ENCODE measurements at regions not wholly inside any gene's neighbourhood (a gene's known extent, or its start where the extent isn't known, plus 50 kb on each side); places are given as distances from the start of the nearest gene placed in this dataset.

DNA sequence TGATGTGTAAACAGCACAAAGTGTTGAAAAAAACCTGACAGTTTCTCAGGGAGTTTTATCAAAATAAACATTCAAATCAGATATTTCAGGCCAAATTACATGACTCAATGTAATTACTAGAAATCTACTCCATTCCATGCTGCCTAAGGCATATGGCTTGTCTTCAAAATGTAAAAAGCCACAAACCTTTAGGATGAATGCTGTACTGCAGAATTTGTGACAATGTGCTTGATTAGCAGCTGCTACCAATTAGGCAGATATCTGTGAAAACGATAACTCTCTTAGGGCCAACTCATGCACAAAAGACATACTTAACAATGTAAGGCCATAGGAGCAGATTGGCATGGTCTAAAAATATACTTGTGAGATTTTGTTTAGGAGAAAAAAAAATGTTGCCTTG is 267.0 kb downstream of the DACT1 start:
- H4K20me1 ChIP-seq (ENCODE audit: insufficient read depth), result no peaks in the 10 kb centered on the region
- no peaks in the 10 kb centered on the region for H3K36me3 ChIP-seq (ENCODE audit: low read depth)
- no peaks in the 10 kb centered on the region for H3K27me3 ChIP-seq (ENCODE audit: insufficient read depth, low read depth)
- no peak for TF ChIP-seq EZH2 (IDR thresholded peaks at IDR 0.05; ENCODE audit: low read depth)
- TF ChIP-seq, protein P1, sequence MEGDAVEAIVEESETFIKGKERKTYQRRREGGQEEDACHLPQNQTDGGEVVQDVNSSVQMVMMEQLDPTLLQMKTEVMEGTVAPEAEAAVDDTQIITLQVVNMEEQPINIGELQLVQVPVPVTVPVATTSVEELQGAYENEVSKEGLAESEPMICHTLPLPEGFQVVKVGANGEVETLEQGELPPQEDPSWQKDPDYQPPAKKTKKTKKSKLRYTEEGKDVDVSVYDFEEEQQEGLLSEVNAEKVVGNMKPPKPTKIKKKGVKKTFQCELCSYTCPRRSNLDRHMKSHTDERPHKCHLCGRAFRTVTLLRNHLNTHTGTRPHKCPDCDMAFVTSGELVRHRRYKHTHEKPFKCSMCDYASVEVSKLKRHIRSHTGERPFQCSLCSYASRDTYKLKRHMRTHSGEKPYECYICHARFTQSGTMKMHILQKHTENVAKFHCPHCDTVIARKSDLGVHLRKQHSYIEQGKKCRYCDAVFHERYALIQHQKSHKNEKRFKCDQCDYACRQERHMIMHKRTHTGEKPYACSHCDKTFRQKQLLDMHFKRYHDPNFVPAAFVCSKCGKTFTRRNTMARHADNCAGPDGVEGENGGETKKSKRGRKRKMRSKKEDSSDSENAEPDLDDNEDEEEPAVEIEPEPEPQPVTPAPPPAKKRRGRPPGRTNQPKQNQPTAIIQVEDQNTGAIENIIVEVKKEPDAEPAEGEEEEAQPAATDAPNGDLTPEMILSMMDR (conservative IDR thresholded peaks at IDR 0.05), result no peak
- no TSS peak for BruUV-seq (replicated peaks)
- no peak for DNase-seq
- H3K79me2 ChIP-seq (ENCODE audit: low read depth), result no peaks in the 10 kb centered on the region
- POLR2A ChIA-PET (ENCODE audit: unreplicated experiment), result no interaction called here
- no peak overlapping the region for H3K27ac ChIP-seq
- H3F3A ChIP-seq (ENCODE audit: insufficient read depth, low read depth), result no peaks in the 10 kb centered on the region
- no peak overlapping the region for H2AFZ ChIP-seq
- no peaks in the 10 kb centered on the region for H3K9me3 ChIP-seq (ENCODE audit: insufficient read depth, low read depth)
- CTCF ChIA-PET, result no interaction called here
- no peaks in the 10 kb centered on the region for H3K4me1 ChIP-seq (replicated peaks; ENCODE audit: insufficient read depth)
- H3K9me2 ChIP-seq (ENCODE audit: insufficient read depth), result no peaks in the 10 kb centered on the region; the same call in 1 of the 2 replicates
- H3K4me2 ChIP-seq, result no peak overlapping the region
- intact Hi-C loops (cut with micrococcal nuclease; ENCODE audit: unreplicated experiment), result no loop called here
- H3K4me3 ChIP-seq, result no peak overlapping the region

DNA sequence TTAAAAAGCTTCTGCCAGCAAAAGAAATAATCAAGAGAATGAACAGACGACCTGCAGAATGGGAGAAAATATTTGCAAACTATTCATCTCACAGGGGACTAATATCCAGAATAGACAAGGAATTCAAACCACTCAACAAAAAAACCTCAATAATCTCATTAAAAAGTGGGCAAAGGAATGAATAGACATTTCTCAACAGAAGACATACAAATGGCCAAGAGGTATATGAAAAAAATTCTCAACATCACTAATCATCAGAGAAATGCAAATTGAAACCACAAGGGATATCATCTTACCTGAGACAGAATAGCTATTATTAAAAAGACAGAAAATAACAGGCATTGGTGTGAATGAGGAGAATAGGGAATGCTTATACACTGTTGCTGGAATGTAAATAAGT is 270.0 kb downstream of the DACT1 start:
- no peaks in the 10 kb centered on the region for H3K9me3 ChIP-seq (ENCODE audit: insufficient read depth, low read depth)
- H3K79me2 ChIP-seq (ENCODE audit: low read depth), result no peaks in the 10 kb centered on the region
- intact Hi-C loops (cut with micrococcal nuclease; ENCODE audit: unreplicated experiment), result no loop called here
- no TSS peak for BruUV-seq (replicated peaks)
- POLR2A ChIA-PET (ENCODE audit: unreplicated experiment), result no interaction called here
- no peak for DNase-seq
- no peak overlapping the region for H3K27ac ChIP-seq
- H3F3A ChIP-seq (ENCODE audit: insufficient read depth, low read depth), result no peaks in the 10 kb centered on the region
- H3K9me2 ChIP-seq (ENCODE audit: insufficient read depth), result no peaks in the 10 kb centered on the region; the same call in 1 of the 2 replicates
- no peaks in the 10 kb centered on the region for H4K20me1 ChIP-seq (ENCODE audit: insufficient read depth)
- H3K4me3 ChIP-seq, result no peak overlapping the region
- H3K36me3 ChIP-seq (ENCODE audit: low read depth), result no peaks in the 10 kb centered on the region
- no peak overlapping the region for H3K4me2 ChIP-seq
- H2AFZ ChIP-seq, result no peak overlapping the region
- TF ChIP-seq, protein P1 (conservative IDR thresholded peaks at IDR 0.05), result no peak
- no peak for TF ChIP-seq EZH2 (IDR thresholded peaks at IDR 0.05; ENCODE audit: low read depth)
- H3K4me1 ChIP-seq (replicated peaks; ENCODE audit: insufficient read depth), result no peaks in the 10 kb centered on the region
- CTCF ChIA-PET, result no interaction called here
- 0 out of 2 replicates have a peak, but pooled peaks cover 1% of the 10 kb centered on the region for H3K27me3 ChIP-seq (ENCODE audit: insufficient read depth, low read depth)

DNA sequence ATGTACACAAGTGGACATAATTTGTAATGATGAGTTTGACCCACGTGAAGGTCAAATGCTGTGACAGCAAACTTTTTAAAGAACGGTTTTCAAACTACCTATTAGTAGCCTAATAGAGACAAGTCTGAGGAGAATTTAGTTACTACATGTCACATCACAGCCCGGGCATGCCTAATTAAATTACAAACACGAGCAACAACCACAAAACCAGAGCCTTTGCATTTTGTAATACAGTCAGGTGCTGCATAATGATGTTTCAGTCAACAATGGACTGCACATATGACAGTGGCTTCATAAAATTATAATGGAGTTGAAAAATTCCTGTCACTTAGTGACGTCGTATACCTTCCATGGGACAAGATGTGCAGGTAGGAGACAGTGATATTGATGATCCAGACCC is 274.5 kb downstream of the DACT1 start:
- Histone ChIP-seq H3K27me3 (ENCODE audit: insufficient read depth, low read depth) (peaks cover 38% of the 10 kb centered on the region), H3K9me3 (ENCODE audit: insufficient read depth, low read depth) (no peaks in the 10 kb centered on the region), H4K20me1 (ENCODE audit: insufficient read depth) (no peaks in the 10 kb centered on the region), H2AFZ (no peak overlapping the region), H3K79me2 (ENCODE audit: low read depth) (no peaks in the 10 kb centered on the region), H3K4me3 (no peak overlapping the region), H3F3A (ENCODE audit: insufficient read depth, low read depth) (no peaks in the 10 kb centered on the region), H3K4me1 (replicated peaks; ENCODE audit: insufficient read depth) (no peaks in the 10 kb centered on the region), H3K27ac (no peak overlapping the region), H3K4me2 (no peak overlapping the region), H3K9me2 (ENCODE audit: insufficient read depth) (no peaks in the 10 kb centered on the region; the same call in 1 of the 2 replicates), H3K36me3 (ENCODE audit: low read depth) (no peaks in the 10 kb centered on the region)
- CTCF ChIA-PET, result no interaction called here
- DNase-seq, result no peak
- TF ChIP-seq, protein P1 (conservative IDR thresholded peaks at IDR 0.05), result no peak
- no peak for TF ChIP-seq EZH2 (IDR thresholded peaks at IDR 0.05; ENCODE audit: low read depth)
- intact Hi-C loops (cut with micrococcal nuclease; ENCODE audit: unreplicated experiment), result no loop called here
- POLR2A ChIA-PET (ENCODE audit: unreplicated experiment), result no interaction called here
- no TSS peak for BruUV-seq (replicated peaks)
